ENCODE measurements at regions not wholly inside any gene's neighbourhood (a gene's known extent, or its start where the extent isn't known, plus 50 kb on each side); places are given as distances from the start of the nearest gene placed in this dataset.

GRCh38 chr13:90919153-90919552 is 428.3 kb upstream of the MIR17HG start:
- no peak for TF ChIP-seq CTCF (IDR thresholded peaks at IDR 0.05)
- TF ChIP-seq POLR2A (IDR thresholded peaks at IDR 0.05), result no peak

Data from thyroid gland (tissue), 4 donors.